Esophagus muscularis mucosa (tissue), 3 donors: ENCODE measurements at regions not wholly inside any gene's neighbourhood (a gene's known extent, or its start where the extent isn't known, plus 50 kb on each side); places are given as distances from the start of the nearest gene placed in this dataset.

ENCODE experiments used
- POLR2AphosphoS5 ChIP-seq, 2 donors: sonication (generic); formaldehyde crosslinking; IDR thresholded peaks; one replicate each; pipeline ENCODE4 v1.6.1; 2017; ENCODE audit warnings: antibody characterized with exemption in 2 of 2
- TF ChIP-seq, protein P1 (sequence below), 3 experiments: fragments of 200-600 bp in 2 of 3; fragments of 450-650 bp in 1 of 3; sonication (generic) in 2 of 3; IDR thresholded peaks; one replicate each; pipeline ENCODE4 v1.5.1; 2017 to 2019; ENCODE audit warnings: antibody characterized with exemption in 3 of 3, mild to moderate bottlenecking in 2 of 3, moderate library complexity in 1 of 3

DNA sequence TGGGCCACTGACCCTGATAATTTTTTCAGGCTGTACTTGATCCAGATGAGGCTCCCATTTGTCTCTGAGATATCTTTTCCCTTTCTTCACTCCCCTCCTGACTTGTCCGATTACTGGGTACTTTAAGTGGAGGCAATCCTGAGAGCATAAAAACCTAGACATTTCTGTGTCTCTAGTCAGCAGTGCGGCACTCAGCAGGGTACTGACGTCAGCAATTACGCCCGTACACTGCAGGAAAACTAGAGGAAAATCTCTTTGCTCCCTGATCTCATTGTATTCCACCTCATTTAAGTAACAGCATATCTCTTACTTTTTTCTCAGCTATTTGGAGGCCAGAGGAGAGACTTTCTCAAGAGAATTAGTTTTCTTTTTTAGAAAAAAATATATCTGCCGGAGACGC lies 315.5 kb upstream of the OR4E1 start:
- no peak for TF ChIP-seq POLR2AphosphoS5 (IDR thresholded peaks at IDR 0.05)
- TF ChIP-seq, protein P1, sequence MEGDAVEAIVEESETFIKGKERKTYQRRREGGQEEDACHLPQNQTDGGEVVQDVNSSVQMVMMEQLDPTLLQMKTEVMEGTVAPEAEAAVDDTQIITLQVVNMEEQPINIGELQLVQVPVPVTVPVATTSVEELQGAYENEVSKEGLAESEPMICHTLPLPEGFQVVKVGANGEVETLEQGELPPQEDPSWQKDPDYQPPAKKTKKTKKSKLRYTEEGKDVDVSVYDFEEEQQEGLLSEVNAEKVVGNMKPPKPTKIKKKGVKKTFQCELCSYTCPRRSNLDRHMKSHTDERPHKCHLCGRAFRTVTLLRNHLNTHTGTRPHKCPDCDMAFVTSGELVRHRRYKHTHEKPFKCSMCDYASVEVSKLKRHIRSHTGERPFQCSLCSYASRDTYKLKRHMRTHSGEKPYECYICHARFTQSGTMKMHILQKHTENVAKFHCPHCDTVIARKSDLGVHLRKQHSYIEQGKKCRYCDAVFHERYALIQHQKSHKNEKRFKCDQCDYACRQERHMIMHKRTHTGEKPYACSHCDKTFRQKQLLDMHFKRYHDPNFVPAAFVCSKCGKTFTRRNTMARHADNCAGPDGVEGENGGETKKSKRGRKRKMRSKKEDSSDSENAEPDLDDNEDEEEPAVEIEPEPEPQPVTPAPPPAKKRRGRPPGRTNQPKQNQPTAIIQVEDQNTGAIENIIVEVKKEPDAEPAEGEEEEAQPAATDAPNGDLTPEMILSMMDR (IDR thresholded peaks at IDR 0.05): no peak
